ENCODE measurements at regions not wholly inside any gene's neighbourhood (a gene's known extent, or its start where the extent isn't known, plus 50 kb on each side); places are given as distances from the start of the nearest gene placed in this dataset.

- H3K27me3 ChIP-seq: no peaks in the 10 kb centered on the region
- no peaks in the 10 kb centered on the region for H3K4me1 ChIP-seq
- intact Hi-C loops (cut with DNase I; ENCODE audit: low total_unique reads): no loop called here
- no peak overlapping the region for H3K4me3 ChIP-seq
- DNase-seq: no peak
- no peak overlapping the region for H3K27ac ChIP-seq
- H3K36me3 ChIP-seq: no peaks in the 10 kb centered on the region
- H3K9me3 ChIP-seq: no peaks in the 10 kb centered on the region
- no peak for TF ChIP-seq POLR2A (IDR thresholded peaks at IDR 0.05)
- TF ChIP-seq CTCF (IDR thresholded peaks at IDR 0.05): no peak
These were observed 538.1 kb upstream of the MAN1A1 start for GRCh38 chr6:119887666-119888065.

GRCh38 chr6:119881416-119881815, 531.9 kb upstream of the MAN1A1 start:
- no peak for TF ChIP-seq POLR2A (IDR thresholded peaks at IDR 0.05)
- no peak for TF ChIP-seq CTCF (IDR thresholded peaks at IDR 0.05)
- no peak overlapping the region for H3K27ac ChIP-seq
- no peaks in the 10 kb centered on the region for H3K9me3 ChIP-seq
- H3K27me3 ChIP-seq: no peaks in the 10 kb centered on the region
- intact Hi-C loops (cut with DNase I; ENCODE audit: low total_unique reads): no loop called here
- H3K36me3 ChIP-seq: no peaks in the 10 kb centered on the region
- H3K4me1 ChIP-seq: no peaks in the 10 kb centered on the region
- DNase-seq: no peak
- no peak overlapping the region for H3K4me3 ChIP-seq

- H3K36me3 ChIP-seq: no peaks in the 10 kb centered on the region
- DNase-seq: no peak
- no peak overlapping the region for H3K27ac ChIP-seq
- intact Hi-C loops (cut with DNase I; ENCODE audit: low total_unique reads): no loop called here
- H3K4me3 ChIP-seq: no peak overlapping the region
- no peaks in the 10 kb centered on the region for H3K9me3 ChIP-seq
- no peaks in the 10 kb centered on the region for H3K4me1 ChIP-seq
- no peaks in the 10 kb centered on the region for H3K27me3 ChIP-seq
- no peak for TF ChIP-seq POLR2A (IDR thresholded peaks at IDR 0.05)
- TF ChIP-seq CTCF (IDR thresholded peaks at IDR 0.05): no peak
These were observed 531.3 kb upstream of the MAN1A1 start for GRCh38 chr6:119880840-119881239.

- no peaks in the 10 kb centered on the region for H3K27me3 ChIP-seq
- no peaks in the 10 kb centered on the region for H3K9me3 ChIP-seq
- H3K4me3 ChIP-seq: no peak overlapping the region
- intact Hi-C loops (cut with DNase I; ENCODE audit: low total_unique reads): no loop called here
- DNase-seq: no peak
- no peak overlapping the region for H3K27ac ChIP-seq
- H3K4me1 ChIP-seq: no peaks in the 10 kb centered on the region
- no peaks in the 10 kb centered on the region for H3K36me3 ChIP-seq
- TF ChIP-seq CTCF (IDR thresholded peaks at IDR 0.05) (no peak), POLR2A (IDR thresholded peaks at IDR 0.05) (no peak)
These were observed 530.2 kb upstream of the MAN1A1 start for GRCh38 chr6:119879731-119880130.

GRCh38 chr6:119874381-119874780, 524.8 kb upstream of the MAN1A1 start:
- H3K27me3 ChIP-seq: no peaks in the 10 kb centered on the region
- H3K36me3 ChIP-seq: no peaks in the 10 kb centered on the region
- no peak overlapping the region for H3K4me3 ChIP-seq
- no peak for TF ChIP-seq CTCF (IDR thresholded peaks at IDR 0.05)
- TF ChIP-seq POLR2A (IDR thresholded peaks at IDR 0.05): no peak
- intact Hi-C loops (cut with DNase I; ENCODE audit: low total_unique reads): no loop called here
- no peaks in the 10 kb centered on the region for H3K4me1 ChIP-seq
- no peak for DNase-seq
- H3K27ac ChIP-seq: no peak overlapping the region
- no peaks in the 10 kb centered on the region for H3K9me3 ChIP-seq

Data from uterus (tissue), 3 donors.